ENCODE measurements at regions not wholly inside any gene's neighbourhood (a gene's known extent, or its start where the extent isn't known, plus 50 kb on each side); places are given as distances from the start of the nearest gene placed in this dataset.

GRCh38 chr6:44042261-44042988, 84.8 kb downstream of the MRPL14 start:
- Mint-ChIP-seq H3K4me1 (no peaks in the 10 kb centered on the region), H3K4me3 (no peak overlapping the region), H3K27ac (no peak overlapping the region), H3K9me3 (ENCODE audit: insufficient read depth) (no peaks in the 10 kb centered on the region), H3K27me3 (peaks cover 14% of the 10 kb centered on the region)
- DNase-seq: no peak
- H3K9me3 ChIP-seq (ENCODE audit: control extremely low read depth in 1 of 3, control insufficient read depth in 2 of 3, insufficient read depth in 1 of 3, low read length in 2 of 3): no peaks in the 10 kb centered on the region
- POLR2A ChIA-PET: no interaction called here
- no peaks in the 10 kb centered on the region for H3K79me2 ChIP-seq (ENCODE audit: control insufficient read depth, insufficient read depth, low read length)
- H3K4me2 ChIP-seq (replicated peaks; ENCODE audit: low read depth, low read length, poor library complexity, severe bottlenecking): no peak overlapping the region
- intact Hi-C loops (cut with micrococcal nuclease): no loop called here
- no peaks in the 10 kb centered on the region for H3K36me3 ChIP-seq (replicated peaks in 1 of 2; ENCODE audit: control extremely low read depth in 1 of 2, control insufficient read depth in 1 of 2, extremely low read depth in 1 of 2, insufficient read depth in 2 of 2, low read length in 1 of 2)
- no peaks in the 10 kb centered on the region for H4K20me1 ChIP-seq (ENCODE audit: control insufficient read depth, insufficient read depth, low read length, poor library complexity, severe bottlenecking)
- peaks cover 0 to 9% (median 1%) of the 10 kb centered on the region in 4 experiments for H3K27me3 ChIP-seq (replicated peaks in 1 of 4; ENCODE audit: control extremely low read depth in 1 of 4, control insufficient read depth in 3 of 4, insufficient read depth in 4 of 4, low read length in 3 of 4)
- H3K4me1 ChIP-seq (ENCODE audit: control insufficient read depth in 2 of 2, insufficient read depth in 2 of 2, low read length in 2 of 2): no peaks in the 10 kb centered on the region
- H2AFZ ChIP-seq (ENCODE audit: insufficient read depth, low read depth, low read length, poor library complexity, severe bottlenecking): no peak overlapping the region
- ATAC-seq (ENCODE audit: low read depth): no peak
- CTCF ChIA-PET: interaction anchor here (0.6 kb wide), 1 partner anchor 1895 kb away, joined by 4 read pairs; no protein-coding TSS in a partner anchor
- no peak overlapping the region for H3K9ac ChIP-seq (ENCODE audit: low read length)
- H3K27ac ChIP-seq (ENCODE audit: low read length in 2 of 2): no peak overlapping the region
- H3K4me3 ChIP-seq (ENCODE audit: control extremely low read depth in 1 of 5, extremely low read depth in 1 of 5, insufficient read depth in 1 of 5, low read depth in 2 of 5, low read length in 4 of 5): no peak overlapping the region
- WGBS (ENCODE audit: insufficient coverage): 83% methylated on average over 2 of the region's 4 CpGs
- TF ChIP-seq EZH2 (IDR thresholded peaks at IDR 0.05; ENCODE audit: borderline replicate concordance, insufficient read depth, low read depth, low read length, poor library complexity, severe bottlenecking): no peak
- no peak for TF ChIP-seq CTCF (IDR thresholded peaks at IDR 0.05)

- H2AFZ ChIP-seq (ENCODE audit: insufficient read depth, low read depth, low read length, poor library complexity, severe bottlenecking): no peak overlapping the region
- H4K20me1 ChIP-seq (ENCODE audit: control insufficient read depth, insufficient read depth, low read length, poor library complexity, severe bottlenecking): no peaks in the 10 kb centered on the region
- POLR2A ChIA-PET: no interaction called here
- no peak overlapping the region for H3K9ac ChIP-seq (ENCODE audit: low read length)
- H3K4me3 ChIP-seq (ENCODE audit: control extremely low read depth in 1 of 5, extremely low read depth in 1 of 5, insufficient read depth in 1 of 5, low read depth in 2 of 5, low read length in 4 of 5): no peak overlapping the region
- 66% methylated on average over 9 of the region's 10 CpGs for WGBS (ENCODE audit: insufficient coverage)
- H3K4me2 ChIP-seq (replicated peaks; ENCODE audit: low read depth, low read length, poor library complexity, severe bottlenecking): no peak overlapping the region
- no peak overlapping the region for H3K4me3 Mint-ChIP-seq
- H3K4me1 Mint-ChIP-seq: no peaks in the 10 kb centered on the region
- DNase-seq (no peak), ATAC-seq (ENCODE audit: low read depth) (no peak)
- H3K79me2 ChIP-seq (ENCODE audit: control insufficient read depth, insufficient read depth, low read length): no peaks in the 10 kb centered on the region
- CTCF ChIA-PET: interaction anchor here (0.6 kb wide), 1 partner anchor 1894 kb away, joined by 4 read pairs; no protein-coding TSS in a partner anchor
- no peaks in the 10 kb centered on the region for H3K9me3 Mint-ChIP-seq (ENCODE audit: insufficient read depth)
- H3K36me3 ChIP-seq (replicated peaks in 1 of 2; ENCODE audit: control extremely low read depth in 1 of 2, control insufficient read depth in 1 of 2, extremely low read depth in 1 of 2, insufficient read depth in 2 of 2, low read length in 1 of 2): no peaks in the 10 kb centered on the region
- H3K9me3 ChIP-seq (ENCODE audit: control extremely low read depth in 1 of 3, control insufficient read depth in 2 of 3, insufficient read depth in 1 of 3, low read length in 2 of 3): no peaks in the 10 kb centered on the region
- H3K27me3 Mint-ChIP-seq: peaks cover 10% of the 10 kb centered on the region
- no peaks in the 10 kb centered on the region for H3K4me1 ChIP-seq (ENCODE audit: control insufficient read depth in 2 of 2, insufficient read depth in 2 of 2, low read length in 2 of 2)
- intact Hi-C loops (cut with micrococcal nuclease): no loop called here
- TF ChIP-seq CTCF (IDR thresholded peaks at IDR 0.05) (no peak), EZH2 (IDR thresholded peaks at IDR 0.05; ENCODE audit: borderline replicate concordance, insufficient read depth, low read depth, low read length, poor library complexity, severe bottlenecking) (no peak)
- H3K27ac Mint-ChIP-seq: no peak overlapping the region
- peaks cover 0 to 9% (median 1%) of the 10 kb centered on the region in 4 experiments for H3K27me3 ChIP-seq (replicated peaks in 1 of 4; ENCODE audit: control extremely low read depth in 1 of 4, control insufficient read depth in 3 of 4, insufficient read depth in 4 of 4, low read length in 3 of 4)
- H3K27ac ChIP-seq (ENCODE audit: low read length in 2 of 2): no peak overlapping the region
Measured at GRCh38 chr6:44041461-44042260, 85.6 kb downstream of the MRPL14 start.

Data from B cell (primary cell).